Gastrocnemius medialis (tissue), 4 donors: ENCODE measurements at regions not wholly inside any gene's neighbourhood (a gene's known extent, or its start where the extent isn't known, plus 50 kb on each side); places are given as distances from the start of the nearest gene placed in this dataset.

Experiments
- CTCF ChIP-seq, 5 experiments: fragments of 450-650 bp in 3 of 5; fragments of 200-600 bp in 2 of 5; sonication (generic) in 2 of 5; IDR thresholded peaks in 4 of 5; conservative IDR thresholded peaks in 1 of 5; 1 replicate in 4 of 5; 2 replicates in 1 of 5; pipeline ENCODE4 v1.5.1; 2016 to 2019; ENCODE audit warnings: antibody characterized with exemption in 5 of 5, mild to moderate bottlenecking in 3 of 5, moderate library complexity in 3 of 5
- POLR2A ChIP-seq, 2 donors: fragments of 450-650 bp; IDR thresholded peaks; one replicate each; pipeline ENCODE4 v1.6.1; 2017; ENCODE audit warnings: antibody characterized with exemption in 2 of 2, mild to moderate bottlenecking in 2 of 2, moderate library complexity in 2 of 2

- TF ChIP-seq CTCF (IDR thresholded peaks at IDR 0.05 in 4 of 5, conservative IDR thresholded peaks at IDR 0.05 in 1 of 5) (no peak), POLR2A (IDR thresholded peaks at IDR 0.05) (no peak)
These were observed 87.5 kb upstream of the SESN3 start for GRCh38 chr11:95318498-95318897.
